Trophoblast cell (in vitro differentiated cells and primary cell): ENCODE measurements at regions not wholly inside any gene's neighbourhood (a gene's known extent, or its start where the extent isn't known, plus 50 kb on each side); places are given as distances from the start of the nearest gene placed in this dataset.

ENCODE experiments used
- DNase-seq, 2 donors: peaks; one replicate each; pipeline ENCODE4 v3.0.0-alpha.2; 2016
- H2AFZ ChIP-seq: 2 replicates; pipeline ENCODE4 v1.6.1; 2013; ENCODE audit warnings: low read length, moderate library complexity, mild to moderate bottlenecking; ENCODE audit not compliant: insufficient read depth, poor library complexity
- H2AK5ac ChIP-seq: 2 replicates; pipeline ENCODE4 v1.6.1; 2013; ENCODE audit warnings: mild to moderate bottlenecking, low read length
- H2BK120ac ChIP-seq: 2 replicates; pipeline ENCODE4 v1.6.1; 2013; ENCODE audit warnings: low read length, mild to moderate bottlenecking, moderate library complexity; ENCODE audit not compliant: insufficient read depth, poor library complexity
- H2BK12ac ChIP-seq: 2 replicates; pipeline ENCODE4 v1.6.1; 2013; ENCODE audit warnings: mild to moderate bottlenecking, low read length, moderate library complexity
- H2BK5ac ChIP-seq: 2 replicates; pipeline ENCODE4 v1.6.1; 2013; ENCODE audit warnings: low read length, low read depth, moderate library complexity, mild to moderate bottlenecking; ENCODE audit not compliant: poor library complexity
- H3K14ac ChIP-seq: 2 replicates; pipeline ENCODE4 v1.6.1; 2013; ENCODE audit warnings: mild to moderate bottlenecking, low read length
- H3K18ac ChIP-seq: 2 replicates; pipeline ENCODE4 v1.6.1; 2013; ENCODE audit warnings: mild to moderate bottlenecking, low read length
- H3K23ac ChIP-seq: 2 replicates; pipeline ENCODE4 v1.6.1; 2013; ENCODE audit warnings: low read length
- H3K27ac ChIP-seq: 2 replicates; pipeline ENCODE4 v1.5.1; 2013; ENCODE audit warnings: low read depth, mild to moderate bottlenecking, inconsistent platforms, low read length, moderate library complexity
- H3K27me3 ChIP-seq: 2 replicates; pipeline ENCODE4 v1.6.1; 2013; ENCODE audit warnings: inconsistent platforms, mild to moderate bottlenecking, low read length, moderate library complexity; ENCODE audit not compliant: insufficient read depth
- H3K36me3 ChIP-seq, 2 experiments: 1 replicate in 1 of 2; 2 replicates in 1 of 2; pipeline ENCODE4 v1.6.1; 2013; ENCODE audit warnings: low read length in 2 of 2, mild to moderate bottlenecking in 2 of 2, moderate library complexity in 1 of 2; ENCODE audit not compliant: insufficient read depth in 2 of 2, control insufficient read depth in 1 of 2
- H3K4ac ChIP-seq: 2 replicates; pipeline ENCODE4 v1.6.1; 2013; ENCODE audit warnings: low read depth, mild to moderate bottlenecking, low read length, moderate library complexity
- H3K4me1 ChIP-seq, 2 experiments: 1 replicate in 1 of 2; 2 replicates in 1 of 2; pipeline ENCODE4 v1.6.1; 2013; ENCODE audit warnings: low read length in 2 of 2, mild to moderate bottlenecking in 2 of 2, moderate library complexity in 1 of 2; ENCODE audit not compliant: insufficient read depth in 2 of 2, control insufficient read depth in 1 of 2
- H3K4me2 ChIP-seq: 2 replicates; pipeline ENCODE4 v1.6.1; 2013; ENCODE audit warnings: inconsistent platforms, mild to moderate bottlenecking, low read length, moderate library complexity
- H3K4me3 ChIP-seq: 2 replicates; pipeline ENCODE4 v1.5.1; 2013; ENCODE audit warnings: mild to moderate bottlenecking, low read depth, low read length, inconsistent platforms
- H3K79me1 ChIP-seq: one replicate; pipeline ENCODE4 v1.6.1; 2013; ENCODE audit warnings: low read length
- H3K79me2 ChIP-seq: 2 replicates; pipeline ENCODE4 v1.6.1; 2013; ENCODE audit warnings: low read length, mild to moderate bottlenecking; ENCODE audit not compliant: control insufficient read depth, insufficient read depth, poor library complexity
- H3K9ac ChIP-seq: 2 replicates; pipeline ENCODE4 v1.6.1; 2013; ENCODE audit warnings: mild to moderate bottlenecking, low read length
- H3K9me3 ChIP-seq: 2 replicates; pipeline ENCODE4 v1.6.1; 2013; ENCODE audit warnings: low read depth, mild to moderate bottlenecking, control low read depth, inconsistent platforms, low read length; ENCODE audit not compliant: insufficient read depth
- H4K12ac ChIP-seq: 2 replicates; pipeline ENCODE4 v1.6.1; 2013; ENCODE audit warnings: low read depth, mild to moderate bottlenecking, low read length, moderate library complexity
- H4K8ac ChIP-seq: 2 replicates; pipeline ENCODE4 v1.6.1; 2013; ENCODE audit warnings: low read depth, mild to moderate bottlenecking, low read length, moderate library complexity
- H4K91ac ChIP-seq: one replicate; pipeline ENCODE4 v1.6.1; 2013; ENCODE audit warnings: low read depth, mild to moderate bottlenecking, low read length, moderate library complexity
- WGBS: extraction: QIAGEN DNeasy Blood & Tissue Kit; methylation state at CpG from one replicate; pipeline ENCODE4 v1.1.7; 2013; ENCODE audit warnings: missing lambda C conversion rate; ENCODE audit not compliant: insufficient read length, insufficient coverage; ENCODE audit errors: extremely low coverage; 5-methylcytosine and 5-hydroxymethylcytosine counted together

- Histone ChIP-seq H3K79me1 (no peaks in the 10 kb centered on the region), H3K18ac (no peak overlapping the region), H3K27ac (no peak overlapping the region), H3K79me2 (no peaks in the 10 kb centered on the region), H3K36me3 (no peaks in the 10 kb centered on the region), H3K14ac (no peak overlapping the region), H2BK5ac (no peak overlapping the region), H3K4me3 (no peak overlapping the region), H3K4me2 (no peak overlapping the region), H2BK120ac (no peak overlapping the region), H2BK12ac (no peak overlapping the region), H2AFZ (no peak overlapping the region), H4K12ac (no peak overlapping the region), H3K4me1 (no peaks in the 10 kb centered on the region), H4K91ac (no peak overlapping the region), H3K4ac (no peak overlapping the region), H3K23ac (no peak overlapping the region), H4K8ac (no peak overlapping the region), H3K9me3 (no peaks in the 10 kb centered on the region), H3K9ac (no peak overlapping the region), H3K27me3 (no peaks in the 10 kb centered on the region), H2AK5ac (no peak overlapping the region)
- no CpG with 5 or more reads among the region's 2 CpGs for WGBS
- DNase-seq: no peak
Measured at GRCh38 chr4:188683571-188683970, 544.3 kb downstream of the TRIML1 start.

GRCh38 chr4:188688956-188689355, 549.7 kb downstream of the TRIML1 start:
- H3K79me2 ChIP-seq: no peaks in the 10 kb centered on the region
- no peak overlapping the region for H4K12ac ChIP-seq
- H2AFZ ChIP-seq: no peak overlapping the region
- no peak overlapping the region for H3K4me3 ChIP-seq
- no peaks in the 10 kb centered on the region for H3K4me1 ChIP-seq
- H3K79me1 ChIP-seq: no peaks in the 10 kb centered on the region
- no peak overlapping the region for H2AK5ac ChIP-seq
- DNase-seq: no peak
- no peak overlapping the region for H3K14ac ChIP-seq
- no peak overlapping the region for H4K8ac ChIP-seq
- WGBS: no CpG with 5 or more reads among the region's 2 CpGs
- no peak overlapping the region for H3K4ac ChIP-seq
- H3K27ac ChIP-seq: no peak overlapping the region
- no peak overlapping the region for H2BK5ac ChIP-seq
- no peak overlapping the region for H3K4me2 ChIP-seq
- H3K23ac ChIP-seq: no peak overlapping the region
- H2BK120ac ChIP-seq: no peak overlapping the region
- no peak overlapping the region for H2BK12ac ChIP-seq
- H4K91ac ChIP-seq: no peak overlapping the region
- no peak overlapping the region for H3K18ac ChIP-seq
- H3K36me3 ChIP-seq: no peaks in the 10 kb centered on the region
- no peaks in the 10 kb centered on the region for H3K27me3 ChIP-seq
- H3K9ac ChIP-seq: no peak overlapping the region
- H3K9me3 ChIP-seq: no peaks in the 10 kb centered on the region

- Histone ChIP-seq H2AK5ac (no peak overlapping the region), H4K12ac (no peak overlapping the region), H3K23ac (no peak overlapping the region), H3K27ac (no peak overlapping the region), H2AFZ (no peak overlapping the region), H3K36me3 (no peaks in the 10 kb centered on the region), H3K14ac (no peak overlapping the region), H3K79me2 (no peaks in the 10 kb centered on the region), H3K4me1 (no peaks in the 10 kb centered on the region), H3K27me3 (no peaks in the 10 kb centered on the region), H3K4me2 (no peak overlapping the region), H2BK12ac (no peak overlapping the region), H4K91ac (no peak overlapping the region), H3K9ac (no peak overlapping the region), H3K4ac (no peak overlapping the region), H3K9me3 (no peaks in the 10 kb centered on the region), H3K79me1 (no peaks in the 10 kb centered on the region), H3K4me3 (no peak overlapping the region), H3K18ac (no peak overlapping the region), H4K8ac (no peak overlapping the region), H2BK5ac (no peak overlapping the region), H2BK120ac (no peak overlapping the region)
- WGBS: no CpG with 5 or more reads among the region's 4 CpGs
- DNase-seq: no peak
Measured at GRCh38 chr4:188691811-188692210, 552.6 kb downstream of the TRIML1 start.

- H2BK5ac ChIP-seq: no peak overlapping the region
- WGBS: no CpG with 5 or more reads among the region's 5 CpGs
Measured at GRCh38 chr4:188695261-188695660, 556.0 kb downstream of the TRIML1 start.

More at GRCh38 chr4:188695261-188695660, 556.0 kb downstream of the TRIML1 start:
- Histone ChIP-seq H3K27me3 (no peaks in the 10 kb centered on the region), H2BK12ac (no peak overlapping the region), H3K18ac (no peak overlapping the region), H3K79me2 (no peaks in the 10 kb centered on the region), H3K4me1 (no peaks in the 10 kb centered on the region), H3K4me2 (no peak overlapping the region), H3K14ac (no peak overlapping the region), H2AK5ac (no peak overlapping the region), H4K91ac (no peak overlapping the region), H4K12ac (no peak overlapping the region), H3K9me3 (no peaks in the 10 kb centered on the region), H3K27ac (no peak overlapping the region), H3K4me3 (no peak overlapping the region), H3K9ac (no peak overlapping the region), H4K8ac (no peak overlapping the region), H2BK120ac (no peak overlapping the region), H3K4ac (no peak overlapping the region), H3K23ac (no peak overlapping the region), H2AFZ (no peak overlapping the region), H3K36me3 (no peaks in the 10 kb centered on the region), H3K79me1 (no peaks in the 10 kb centered on the region)
- no peak for DNase-seq
